OCI-LY3 (cell line): ENCODE measurements at regions not wholly inside any gene's neighbourhood (a gene's known extent, or its start where the extent isn't known, plus 50 kb on each side); places are given as distances from the start of the nearest gene placed in this dataset.

ENCODE experiments used
- CTCF ChIP-seq: fragments of 200-600, 300-600 bp; sonication (generic); IDR thresholded peaks from 2 replicates; pipeline ENCODE4 v1.5.1; 2014; ENCODE audit warnings: antibody characterized with exemption, low read length, low read depth
- EZH2phosphoT487 ChIP-seq: fragments of 200-600 bp; shearing (Covaris generic); IDR thresholded peaks from 2 replicates; pipeline ENCODE4 v1.6.1; 2018; ENCODE audit warnings: antibody characterized with exemption, mixed run types, low read depth

GRCh38 chr10:78541481-78542140, 507.9 kb downstream of the RPS24 start:
- no peak for TF ChIP-seq CTCF
- TF ChIP-seq EZH2phosphoT487 = no peak
